ENCODE measurements at regions not wholly inside any gene's neighbourhood (a gene's known extent, or its start where the extent isn't known, plus 50 kb on each side); places are given as distances from the start of the nearest gene placed in this dataset.

DNA sequence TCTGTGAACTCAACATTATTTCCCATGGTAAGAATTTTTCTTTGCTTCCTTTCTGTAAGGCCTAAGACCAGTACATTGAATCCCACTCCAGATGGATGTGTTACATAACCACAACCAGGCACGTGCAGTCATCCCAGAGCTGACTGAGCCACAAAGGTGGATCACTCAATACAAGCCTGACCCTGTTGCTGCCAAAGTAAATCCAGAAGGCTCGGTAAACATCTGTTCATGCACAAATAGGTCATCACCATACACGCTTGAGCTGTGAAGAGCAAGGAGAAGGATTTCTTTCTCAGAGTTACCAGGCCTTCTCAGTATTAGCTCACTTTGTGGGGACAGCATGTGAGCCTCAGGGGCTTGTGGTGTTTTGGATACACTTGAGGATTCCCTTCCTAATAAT, 791.4 kb upstream of the FANCL start (continued):
- TF ChIP-seq TCF12 (IDR thresholded peaks at IDR 0.05; ENCODE audit: low read depth, low read length) = no peak
- no peak for TF ChIP-seq EGR1 (IDR thresholded peaks at IDR 0.05; ENCODE audit: borderline replicate concordance, low read depth, low read length)
- TF ChIP-seq SP2 (IDR thresholded peaks at IDR 0.05; ENCODE audit: low read length) = no peak
- no peak for TF ChIP-seq EZH2 (IDR thresholded peaks at IDR 0.05; ENCODE audit: low read depth, low read length, severe bottlenecking)
- TF ChIP-seq CTCF (IDR thresholded peaks at IDR 0.05; ENCODE audit: control extremely low read depth in 1 of 3, insufficient read depth in 1 of 3, low read depth in 1 of 3, low read length in 3 of 3) = no peak
